Smooth muscle cell of the brain vasculature (primary cell): ENCODE measurements at regions not wholly inside any gene's neighbourhood (a gene's known extent, or its start where the extent isn't known, plus 50 kb on each side); places are given as distances from the start of the nearest gene placed in this dataset.

ENCODE experiments used
- DNase-seq: peaks from one replicate; pipeline ENCODE4 v3.0.0-alpha.2; 2012; ENCODE audit warnings: low read depth, low spot score

DNA sequence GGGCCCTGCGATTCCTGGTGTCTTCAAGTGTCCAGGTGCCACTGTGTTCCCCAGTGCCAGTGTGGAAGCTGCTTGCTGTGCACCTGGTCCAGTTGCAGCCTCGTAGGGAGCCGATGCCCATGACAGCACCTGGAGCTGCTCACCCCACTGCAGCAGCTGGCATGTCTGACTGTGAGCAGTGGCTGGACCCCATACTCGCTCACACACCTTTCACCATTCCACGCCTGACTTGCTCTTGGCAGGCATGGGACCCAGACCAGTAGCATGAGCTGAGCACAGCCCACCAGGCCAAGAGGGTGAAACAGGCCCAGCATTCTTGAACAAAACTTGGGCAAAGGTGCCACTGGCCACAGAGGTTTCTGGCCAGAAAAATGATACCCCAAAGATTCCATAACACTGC is 124.5 kb upstream of the THY1 start:
- no peak for DNase-seq

- DNase-seq: no peak
Observed at GRCh38 chr11:119545978-119546915, 123.3 kb upstream of the THY1 start.

DNA sequence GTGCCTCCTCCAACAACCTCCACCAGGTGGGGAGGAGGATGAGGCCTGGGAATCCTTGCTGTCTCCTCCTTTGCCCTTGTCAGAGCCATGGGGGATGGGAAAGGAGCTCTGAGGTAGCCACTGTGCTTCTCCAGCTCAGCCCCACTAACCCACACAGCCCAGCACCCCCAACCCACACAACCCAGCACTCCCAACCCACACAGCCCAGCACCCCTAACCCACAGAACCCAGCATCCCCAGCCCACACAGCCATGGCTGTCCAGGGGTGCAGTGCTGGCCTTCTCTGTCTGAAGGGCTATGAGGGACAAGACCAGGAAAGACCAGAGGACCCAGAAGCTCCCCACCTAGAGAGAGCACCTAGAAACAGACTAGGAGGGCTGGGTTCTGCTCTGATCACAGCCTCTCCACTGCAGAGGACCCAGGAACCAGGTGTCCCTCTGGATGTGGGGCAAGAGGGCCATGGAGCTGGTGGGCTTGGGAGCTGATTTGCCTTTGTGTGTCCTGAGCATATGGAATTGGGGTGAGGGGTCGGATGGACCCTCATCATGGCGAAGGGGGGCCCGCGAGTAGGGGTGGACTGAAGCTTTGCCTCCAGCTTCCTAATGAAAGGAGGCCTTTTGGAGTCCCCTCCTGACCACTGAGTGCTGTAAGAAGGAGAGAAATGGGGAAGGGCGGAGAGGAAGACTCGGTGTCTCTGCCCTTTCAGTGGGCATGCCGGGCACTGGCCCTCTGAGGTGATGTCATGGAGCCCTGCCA is 117.6 kb upstream of the THY1 start:
- DNase-seq: no peak

- DNase-seq: no peak
Observed at GRCh38 chr11:119539583-119539982, 116.6 kb upstream of the THY1 start.

DNA sequence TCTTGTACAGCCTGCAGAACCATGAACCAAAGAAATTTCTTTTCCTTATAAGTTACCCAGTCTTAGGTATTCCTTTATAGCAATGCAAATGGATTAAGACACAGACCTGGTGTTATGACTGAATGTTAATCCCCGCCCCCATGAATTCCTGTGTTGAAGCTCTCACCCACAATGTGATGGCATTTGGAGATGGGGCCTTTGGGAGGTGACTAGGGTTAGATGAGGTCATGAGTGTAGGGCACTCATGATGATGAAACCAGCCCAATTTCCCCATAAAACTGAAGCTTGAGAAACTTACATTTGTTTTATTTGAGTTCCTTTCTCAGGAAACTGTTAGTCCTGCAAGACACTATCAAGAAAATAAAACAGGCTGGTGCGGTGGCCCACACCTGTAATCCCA is 115.8 kb upstream of the THY1 start:
- no peak for DNase-seq

DNA sequence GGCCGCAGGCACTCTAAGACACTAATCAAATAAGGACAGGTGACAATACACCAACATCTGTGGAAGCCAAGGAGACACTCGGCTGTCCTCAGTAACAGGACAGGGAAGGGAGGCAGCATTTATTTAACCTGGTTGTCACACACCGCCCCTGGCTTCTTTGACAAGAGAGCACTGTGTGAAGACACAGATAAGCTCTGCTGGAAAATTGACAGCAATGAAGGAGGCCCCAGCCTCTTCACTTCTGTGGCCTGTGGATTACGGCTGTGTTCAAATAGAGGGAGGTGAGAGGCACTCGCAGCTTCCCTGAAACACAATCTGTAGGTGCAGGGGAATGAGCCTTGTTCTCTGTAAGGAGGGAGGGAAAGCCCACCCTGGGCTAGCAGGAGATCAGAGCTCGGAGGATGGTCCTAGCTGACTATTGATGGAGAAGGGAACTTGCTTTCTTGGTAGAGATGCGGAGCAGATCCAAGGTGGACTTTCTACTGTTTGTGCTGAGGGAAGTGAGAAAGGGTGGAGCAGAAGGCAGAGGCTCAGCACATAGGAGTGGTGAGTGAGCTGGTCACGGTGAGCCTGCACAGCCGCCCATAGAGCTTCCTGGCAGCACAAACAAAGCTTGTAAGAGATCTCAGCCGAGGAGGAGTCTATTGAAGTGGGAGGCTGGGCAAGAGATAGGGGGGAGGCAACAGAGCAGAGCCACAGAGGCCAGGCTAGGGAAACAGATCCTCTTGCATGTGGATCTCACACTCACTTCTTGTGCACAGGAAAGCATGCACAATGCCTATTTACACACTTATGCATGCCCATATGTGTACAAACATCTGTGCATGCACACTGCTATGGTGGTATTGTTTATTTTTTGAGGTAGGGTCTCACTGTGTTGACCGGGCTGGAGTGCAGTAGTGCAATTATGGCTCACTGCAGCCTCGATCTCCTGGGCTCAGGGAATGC is 114.6 kb upstream of the THY1 start:
- no peak for DNase-seq

- DNase-seq: no peak
Observed at GRCh38 chr11:119536801-119537200, 113.8 kb upstream of the THY1 start.

DNA sequence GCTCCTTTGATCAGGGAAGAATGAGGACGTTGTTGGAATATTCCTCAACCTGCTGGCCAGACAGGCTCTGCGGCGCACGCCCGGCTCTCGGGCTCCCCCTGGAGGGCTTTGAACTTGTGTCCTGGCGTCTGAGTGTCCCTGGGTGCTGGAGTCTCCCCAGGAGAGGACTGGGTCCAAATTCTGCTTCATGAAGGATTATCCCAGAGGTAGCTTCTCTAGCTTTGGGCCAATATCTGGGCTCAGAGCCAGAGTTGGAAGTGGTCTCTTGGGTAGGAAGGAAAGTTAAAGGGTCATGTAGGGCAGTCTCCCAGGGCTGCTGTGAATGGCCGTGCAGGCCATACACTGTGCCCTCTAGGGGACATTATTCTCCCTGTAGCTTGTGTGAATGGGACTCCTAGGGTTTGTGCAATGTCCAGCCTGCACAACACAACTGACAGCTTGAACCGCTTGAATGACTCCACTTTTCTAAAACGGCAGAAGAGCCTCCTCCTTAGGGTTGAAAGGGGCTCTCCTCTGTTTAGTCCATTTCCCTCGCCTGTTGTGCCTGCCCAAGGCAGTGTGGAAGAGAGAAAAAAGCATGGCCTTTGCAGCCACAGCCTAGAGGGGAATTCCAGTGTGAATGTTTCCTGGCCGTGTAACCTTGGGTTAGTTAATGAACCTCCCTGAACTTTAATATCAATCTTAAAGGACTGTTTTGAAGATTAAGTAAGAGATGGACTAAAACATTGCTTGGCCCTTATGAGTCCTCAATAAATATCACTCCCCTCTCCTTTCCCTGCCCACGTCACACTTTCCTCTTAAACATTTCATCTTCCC is 111.2 kb upstream of the THY1 start:
- peak; percentile 15 for DNase-seq

DNA sequence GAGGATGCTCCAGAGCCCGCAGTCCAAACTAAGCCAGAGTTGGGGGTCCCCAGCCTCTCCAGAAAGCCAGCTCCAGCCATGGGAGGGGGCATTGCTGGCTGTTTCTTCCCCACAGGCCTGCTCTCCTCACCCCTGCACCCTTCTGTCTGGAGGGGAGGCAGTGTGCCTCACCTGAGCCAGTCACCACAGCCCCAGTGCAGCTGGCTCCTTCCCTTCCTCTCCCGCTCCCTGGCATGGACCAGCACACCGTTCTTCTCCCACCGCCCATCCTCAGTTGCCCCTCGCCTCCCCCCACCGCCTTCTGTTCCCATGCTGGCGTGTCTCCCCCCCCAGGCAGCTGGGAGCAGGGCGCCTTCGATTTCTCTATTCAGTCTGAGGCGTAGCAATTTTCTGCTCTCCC is 110.5 kb upstream of the THY1 start:
- DNase-seq: no peak

- no peak for DNase-seq
Observed at GRCh38 chr11:119532551-119532950, 109.6 kb upstream of the THY1 start.

GRCh38 chr11:119531623-119532022 is 108.7 kb upstream of the THY1 start:
- no peak for DNase-seq

- no peak for DNase-seq
Observed at GRCh38 chr11:119531056-119531455, 108.1 kb upstream of the THY1 start.

GRCh38 chr11:119530509-119530908 is 107.5 kb upstream of the THY1 start:
- no peak for DNase-seq

- DNase-seq: no peak
Observed at GRCh38 chr11:119529936-119530335, 107.0 kb upstream of the THY1 start.

DNA sequence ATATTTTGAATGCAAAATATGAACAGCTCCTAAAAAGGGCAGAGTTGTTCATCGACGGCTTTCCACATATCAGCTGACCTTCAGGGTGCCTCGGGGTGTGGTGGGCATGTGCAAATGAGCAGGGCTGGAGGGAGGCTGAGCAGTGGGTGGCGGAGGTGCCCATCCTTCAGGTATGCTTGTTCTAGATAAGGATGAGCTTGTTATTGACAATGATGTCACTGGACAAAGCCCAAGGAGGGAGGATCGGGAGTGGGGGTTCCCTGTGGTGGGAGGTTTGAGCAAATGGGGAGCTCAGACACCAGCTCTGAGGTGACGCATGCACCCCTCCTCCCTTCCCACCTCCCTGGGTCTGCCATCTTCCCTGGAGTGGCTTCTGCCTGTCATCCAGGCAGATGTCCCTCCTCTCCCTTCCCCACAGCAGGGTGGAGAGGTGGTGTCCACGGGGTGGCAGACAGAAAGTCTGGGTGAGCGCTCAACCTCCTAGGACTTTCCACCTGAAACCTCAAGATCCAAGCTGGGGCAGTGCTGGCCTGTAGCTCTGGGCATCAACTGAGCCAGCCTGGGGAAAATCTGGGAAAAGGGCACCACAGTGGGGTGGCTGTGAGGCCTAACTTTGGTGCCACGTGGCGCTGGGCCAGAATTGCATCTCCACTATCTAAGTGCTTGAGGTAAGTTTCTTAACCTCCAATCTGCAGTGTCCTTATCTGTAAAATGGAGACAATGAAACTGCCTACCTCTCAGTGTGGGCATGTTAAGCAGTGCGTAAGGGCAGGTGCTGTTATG is 106.3 kb upstream of the THY1 start:
- no peak for DNase-seq

DNA sequence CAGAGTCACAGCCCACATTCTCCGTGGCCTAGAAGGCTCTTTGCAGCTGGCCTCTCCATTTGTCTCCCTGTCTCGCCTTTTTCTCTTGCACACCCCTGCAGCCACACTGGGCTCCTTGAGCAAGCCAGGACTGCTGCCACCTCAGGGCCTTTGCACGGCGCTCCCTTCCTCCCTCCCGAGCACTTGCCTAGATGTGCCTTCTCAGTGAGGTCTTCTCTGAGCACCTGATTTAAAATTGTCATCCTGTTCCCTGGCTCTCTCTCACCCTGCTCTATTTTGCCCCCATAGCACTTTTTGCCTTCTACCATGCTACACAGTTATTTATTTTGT is 102.9 kb upstream of the THY1 start:
- no peak for DNase-seq

GRCh38 chr11:119525180-119525866 is 102.4 kb upstream of the THY1 start:
- DNase-seq: no peak

- DNase-seq: no peak
Observed at GRCh38 chr11:119523539-119524157, 100.7 kb upstream of the THY1 start.

GRCh38 chr11:119522609-119523008 is 99.6 kb upstream of the THY1 start:
- no peak for DNase-seq
